PC-3 (cell line): ENCODE measurements at regions not wholly inside any gene's neighbourhood (a gene's known extent, or its start where the extent isn't known, plus 50 kb on each side); places are given as distances from the start of the nearest gene placed in this dataset.

Experiments used
- ATAC-seq: fragments of 200-7000 bp; cut with Tn5 transposase; 2 replicates; pipeline ENCODE4 v1.9.1; 2020; ENCODE audit warnings: mild to moderate bottlenecking, moderate library complexity
- BruUV-seq: library from RNA; stranded (reverse); fragments of 400-500 nt; replicated peaks from 2 replicates; lab custom pipeline; 2021; lab: Mats Ljungman, UMichigan
- CTCF ChIA-PET: fragments of 300-600 bp; sonication (Branson Sonifier 250); formaldehyde crosslinking; loops from one replicate; lab custom pipeline; 2022; ENCODE audit warnings: antibody characterized with exemption; lab: Charles Lee
- POLR2A ChIA-PET: fragments of 300-600 bp; sonication (Branson Sonifier 250); formaldehyde crosslinking; loops from one replicate; lab custom pipeline; 2022; ENCODE audit warnings: antibody characterized with exemption; ENCODE audit not compliant: unreplicated experiment; lab: Charles Lee
- DNase-seq: peaks from one replicate; pipeline ENCODE4 v3.0.0-alpha.2; 2015
- H2AFZ ChIP-seq: fragments of 300-600 bp; sonication (generic); 2 replicates; pipeline ENCODE4 v1.6.0; 2016; ENCODE audit warnings: antibody characterized with exemption, low read length
- H3F3A ChIP-seq: fragments of 300-600 bp; sonication (generic); one replicate; pipeline ENCODE4 v1.6.0; 2017; ENCODE audit warnings: antibody characterized with exemption, low read length, control low read depth, mild to moderate bottlenecking; ENCODE audit not compliant: unreplicated experiment
- H3K27ac ChIP-seq: fragments of 300-600 bp; sonication (generic); 2 replicates; pipeline ENCODE4 v1.5.1; 2016; ENCODE audit warnings: mild to moderate bottlenecking, low read length
- H3K27me3 ChIP-seq: fragments of 300-600 bp; sonication (generic); 2 replicates; pipeline ENCODE4 v1.6.1; 2016; ENCODE audit warnings: low read length, mixed read lengths
- H3K36me3 ChIP-seq: fragments of 300-600 bp; sonication (generic); 2 replicates; pipeline ENCODE4 v1.6.1; 2016; ENCODE audit warnings: low read depth, mixed run types, low read length, mixed read lengths
- H3K4me1 ChIP-seq: fragments of 300-600 bp; sonication (generic); 2 replicates; pipeline ENCODE4 v1.5.1; 2016; ENCODE audit warnings: low read length; ENCODE audit not compliant: insufficient read depth
- H3K4me2 ChIP-seq: fragments of 300-600 bp; sonication (generic); 2 replicates; pipeline ENCODE4 v1.6.0; 2016; ENCODE audit warnings: low read length
- H3K4me3 ChIP-seq: fragments of 300-600 bp; sonication (generic); 2 replicates; pipeline ENCODE4 v1.5.1; 2016; ENCODE audit warnings: mild to moderate bottlenecking, low read length, mixed read lengths
- H3K79me2 ChIP-seq: fragments of 300-600 bp; sonication (generic); 2 replicates; pipeline ENCODE4 v1.6.1; 2017; ENCODE audit warnings: low read length, mixed read lengths
- H3K9ac ChIP-seq: fragments of 300-600 bp; sonication (generic); 2 replicates; pipeline ENCODE4 v1.6.0; 2016; ENCODE audit warnings: mild to moderate bottlenecking, low read length
- H3K9me2 ChIP-seq: fragments of 300-600 bp; sonication (generic); replicated peaks from 2 replicates; pipeline ENCODE4 v1.6.1; 2016; ENCODE audit warnings: mixed run types, low read length, mixed read lengths
- H3K9me3 ChIP-seq: fragments of 300-600 bp; sonication (generic); 2 replicates; pipeline ENCODE4 v1.6.1; 2016; ENCODE audit warnings: low read length, mixed read lengths
- H4K20me1 ChIP-seq: fragments of 300-600 bp; sonication (generic); 2 replicates; pipeline ENCODE4 v1.6.1; 2016; ENCODE audit warnings: low read length, mixed read lengths
- CTCF ChIP-seq: fragments of 300-600 bp; sonication (generic); conservative IDR thresholded peaks from 2 replicates; pipeline ENCODE4 v1.5.1; 2017; ENCODE audit warnings: antibody characterized with exemption, low read depth, mild to moderate bottlenecking, low read length
- EZH2 ChIP-seq: fragments of 300-600 bp; sonication (generic); IDR thresholded peaks from one replicate; pipeline ENCODE4 v1.6.1; 2017; ENCODE audit warnings: antibody characterized with exemption, mild to moderate bottlenecking, low read length; ENCODE audit not compliant: unreplicated experiment
- EZH2phosphoT487 ChIP-seq: fragments of 300-600 bp; sonication (generic); IDR thresholded peaks from 2 replicates; pipeline ENCODE4 v1.6.1; 2018; ENCODE audit warnings: mild to moderate bottlenecking, antibody characterized with exemption, low read length, borderline replicate concordance
- intact Hi-C: fragments of 100-400 bp; cut with micrococcal nuclease; formaldehyde crosslinking; loops from 2 replicates; pipeline ENCODE4 v1.9.0; 2023

- BruUV-seq = no TSS peak
- Histone ChIP-seq H3K9me3 (no peaks in the 10 kb centered on the region), H3K27me3 (no peaks in the 10 kb centered on the region), H3K36me3 (no peaks in the 10 kb centered on the region), H2AFZ (no peak overlapping the region), H4K20me1 (no peaks in the 10 kb centered on the region), H3K9me2 (no peaks in the 10 kb centered on the region), H3K9ac (no peak overlapping the region), H3K79me2 (no peaks in the 10 kb centered on the region), H3K4me3 (no peak overlapping the region), H3K4me2 (no peak overlapping the region), H3F3A (no peaks in the 10 kb centered on the region), H3K27ac (no peak overlapping the region), H3K4me1 (no peaks in the 10 kb centered on the region)
- no peak for TF ChIP-seq EZH2
- no peak for TF ChIP-seq EZH2phosphoT487
- TF ChIP-seq CTCF = no peak
- DNase-seq (no peak), ATAC-seq (no peak)
- ChIA-PET POLR2A (no interaction called here), CTCF (no interaction called here)
- intact Hi-C loops = no loop called here
These were observed 1515.7 kb upstream of the TENM3 start for GRCh38 chr4:180727478-180727877.

GRCh38 chr4:180734753-180735432, 1508.3 kb upstream of the TENM3 start:
- CTCF ChIA-PET = no interaction called here
- no peaks in the 10 kb centered on the region for H3K9me2 ChIP-seq
- H3K9me3 ChIP-seq = no peaks in the 10 kb centered on the region
- POLR2A ChIA-PET = no interaction called here
- no peaks in the 10 kb centered on the region for H3K79me2 ChIP-seq
- no peak overlapping the region for H2AFZ ChIP-seq
- no peaks in the 10 kb centered on the region for H3K4me1 ChIP-seq
- H4K20me1 ChIP-seq = no peaks in the 10 kb centered on the region
- no peaks in the 10 kb centered on the region for H3F3A ChIP-seq
- intact Hi-C loops = no loop called here
- H3K4me3 ChIP-seq = no peak overlapping the region
- no peak overlapping the region for H3K9ac ChIP-seq
- no peak overlapping the region for H3K4me2 ChIP-seq
- DNase-seq (no peak), ATAC-seq (no peak)
- H3K27me3 ChIP-seq = no peaks in the 10 kb centered on the region
- TF ChIP-seq EZH2 = no peak
- H3K36me3 ChIP-seq = no peaks in the 10 kb centered on the region
- no peak overlapping the region for H3K27ac ChIP-seq
- no TSS peak for BruUV-seq

- H2AFZ ChIP-seq = no peak overlapping the region
- no peaks in the 10 kb centered on the region for H3K9me3 ChIP-seq
- no peaks in the 10 kb centered on the region for H3K9me2 ChIP-seq
- no peaks in the 10 kb centered on the region for H3K4me1 ChIP-seq
- TF ChIP-seq CTCF (no peak), EZH2 (no peak), EZH2phosphoT487 (no peak)
- no peak overlapping the region for H3K27ac ChIP-seq
- no peaks in the 10 kb centered on the region for H4K20me1 ChIP-seq
- ChIA-PET POLR2A (no interaction called here), CTCF (no interaction called here)
- H3K36me3 ChIP-seq = no peaks in the 10 kb centered on the region
- no peaks in the 10 kb centered on the region for H3F3A ChIP-seq
- no TSS peak for BruUV-seq
- DNase-seq (no peak), ATAC-seq (no peak)
- no peaks in the 10 kb centered on the region for H3K79me2 ChIP-seq
- no peak overlapping the region for H3K9ac ChIP-seq
- H3K4me2 ChIP-seq = no peak overlapping the region
- H3K27me3 ChIP-seq = peaks cover 6% of the 10 kb centered on the region; the same call in 1 of the 2 replicates
- intact Hi-C loops = no loop called here
- H3K4me3 ChIP-seq = no peak overlapping the region
These were observed 1501.5 kb upstream of the TENM3 start for GRCh38 chr4:180741703-180742102.
